ENCODE measurements at regions not wholly inside any gene's neighbourhood (a gene's known extent, or its start where the extent isn't known, plus 50 kb on each side); places are given as distances from the start of the nearest gene placed in this dataset.

GRCh38 chr4:125393825-125394224 lies 79.1 kb downstream of the FAT4 start:
- Histone ChIP-seq H3K36me3 (ENCODE audit: control insufficient read depth in 2 of 2, extremely low read depth in 1 of 2, insufficient read depth in 2 of 2, low read length in 2 of 2) (no peaks in the 10 kb centered on the region), H3K9ac (replicated peaks; ENCODE audit: extremely low read depth, insufficient read depth, low read length) (no peak overlapping the region), H3K4me2 (ENCODE audit: insufficient read depth, low read length) (no peak overlapping the region), H2AFZ (ENCODE audit: low read depth, low read length) (no peak overlapping the region), H3K79me2 (ENCODE audit: control insufficient read depth, insufficient read depth, low read length) (peaks cover 3% of the 10 kb centered on the region), H3K9me1 (replicated peaks; ENCODE audit: control insufficient read depth, extremely low read depth, insufficient read depth, low read length) (no peaks in the 10 kb centered on the region), H3K27ac (ENCODE audit: insufficient read depth, low read depth, low read length) (no peak overlapping the region), H3K4me1 (ENCODE audit: control insufficient read depth, extremely low read depth, insufficient read depth, low read length) (peaks cover 48% of the 10 kb centered on the region), H3K4me3 (replicated peaks in 1 of 3; ENCODE audit: insufficient read depth in 1 of 3, low read depth in 1 of 3, low read length in 3 of 3) (no peak overlapping the region), H4K20me1 (replicated peaks; ENCODE audit: control insufficient read depth, extremely low read depth, insufficient read depth, low read length) (no peaks in the 10 kb centered on the region), H3K9me3 (replicated peaks; ENCODE audit: control insufficient read depth, insufficient read depth, low read length) (no peaks in the 10 kb centered on the region), H3K27me3 (ENCODE audit: control insufficient read depth in 2 of 2, insufficient read depth in 2 of 2, low read length in 2 of 2) (no peaks in the 10 kb centered on the region)
- ChIA-PET CTCF (interaction anchor here (0.6 to 1.4 kb wide), 3 partner anchors 10 to 358 kb away, joined by 3 to 5 read pairs (median 4); no protein-coding TSS in a partner anchor), POLR2A (no interaction called here)
- dilution Hi-C loops (cut with MboI; ENCODE audit: extremely low pct_ligation_motif_present, low sequenced_read_pairs), result no loop called here
- DNase-seq (ENCODE audit: low read depth, low spot score) (no peak), FAIRE-seq (no peak)
- intact Hi-C loops (cut with micrococcal nuclease), result loop anchor here (10.0 kb wide), 1 partner anchor 959 kb away; no protein-coding TSS in a partner anchor
- TF ChIP-seq POLR2AphosphoS5 (IDR thresholded peaks at IDR 0.05; ENCODE audit: insufficient read depth, low read depth, low read length) (no peak), FOS (IDR thresholded peaks at IDR 0.05; ENCODE audit: borderline replicate concordance, insufficient read depth, low read length) (no peak), JUN (IDR thresholded peaks at IDR 0.05; ENCODE audit: borderline replicate concordance, insufficient read depth, insufficient read length, low read depth) (no peak), GATA2 (IDR thresholded peaks at IDR 0.05; ENCODE audit: insufficient read depth, insufficient read length, low read depth, low read length) (no peak), MYC (IDR thresholded peaks at IDR 0.05; ENCODE audit: low read depth, low read length) (no peak), POLR2A (IDR thresholded peaks at IDR 0.05; ENCODE audit: low read depth, low read length) (no peak), MAX (IDR thresholded peaks at IDR 0.05; ENCODE audit: insufficient read depth, insufficient read length) (no peak)
- no TSS peak for BruUV-seq (replicated peaks)

- Histone ChIP-seq H3K4me2 (ENCODE audit: insufficient read depth, low read length) (peak overlapping the region; percentile 38), H3K4me3 (replicated peaks in 1 of 3; ENCODE audit: insufficient read depth in 1 of 3, low read depth in 1 of 3, low read length in 3 of 3) (no peak overlapping the region), H2AFZ (ENCODE audit: low read depth, low read length) (no peak overlapping the region), H3K9ac (replicated peaks; ENCODE audit: extremely low read depth, insufficient read depth, low read length) (peak overlapping the region; percentile 0), H3K79me2 (ENCODE audit: control insufficient read depth, insufficient read depth, low read length) (no peaks in the 10 kb centered on the region), H4K20me1 (replicated peaks; ENCODE audit: control insufficient read depth, extremely low read depth, insufficient read depth, low read length) (no peaks in the 10 kb centered on the region), H3K27ac (ENCODE audit: insufficient read depth, low read depth, low read length) (peak overlapping the region; percentile 23), H3K36me3 (ENCODE audit: control insufficient read depth in 2 of 2, extremely low read depth in 1 of 2, insufficient read depth in 2 of 2, low read length in 2 of 2) (no peaks in the 10 kb centered on the region), H3K4me1 (ENCODE audit: control insufficient read depth, extremely low read depth, insufficient read depth, low read length) (peaks cover 29% of the 10 kb centered on the region), H3K9me1 (replicated peaks; ENCODE audit: control insufficient read depth, extremely low read depth, insufficient read depth, low read length) (no peaks in the 10 kb centered on the region), H3K27me3 (ENCODE audit: control insufficient read depth in 2 of 2, insufficient read depth in 2 of 2, low read length in 2 of 2) (no peaks in the 10 kb centered on the region), H3K9me3 (replicated peaks; ENCODE audit: control insufficient read depth, insufficient read depth, low read length) (no peaks in the 10 kb centered on the region)
- dilution Hi-C loops (cut with MboI; ENCODE audit: extremely low pct_ligation_motif_present, low sequenced_read_pairs) (no loop called here), intact Hi-C loops (cut with micrococcal nuclease) (loop anchor here (10.0 kb wide), 1 partner anchor 962 kb away; no protein-coding TSS in a partner anchor)
- ChIA-PET CTCF (interaction anchor here (1.1 to 1.6 kb wide), 3 partner anchors 13 to 83 kb away, joined by 3 to 7 read pairs (median 3); no protein-coding TSS in a partner anchor), POLR2A (interaction anchor here (0.5 kb wide), 1 partner anchor 284 kb away, joined by 4 read pairs; no protein-coding TSS in a partner anchor)
- peak; percentile 61 for DNase-seq (ENCODE audit: low read depth, low spot score)
- TF ChIP-seq CTCF (IDR thresholded peaks at IDR 0.05; ENCODE audit: extremely low read depth in 1 of 2, insufficient read depth in 1 of 2, low read depth in 1 of 2, low read length in 2 of 2) (no peak), GATA2 (IDR thresholded peaks at IDR 0.05; ENCODE audit: insufficient read depth, insufficient read length, low read depth, low read length) (no peak), FOS (IDR thresholded peaks at IDR 0.05; ENCODE audit: borderline replicate concordance, insufficient read depth, low read length) (no peak), POLR2AphosphoS5 (IDR thresholded peaks at IDR 0.05; ENCODE audit: insufficient read depth, low read depth, low read length) (peak; percentile 24), EZH2 (IDR thresholded peaks at IDR 0.05; ENCODE audit: borderline replicate concordance, low read depth, low read length, severe bottlenecking) (no peak), POLR2A (IDR thresholded peaks at IDR 0.05; ENCODE audit: low read depth, low read length) (peak; percentile 19), MYC (IDR thresholded peaks at IDR 0.05; ENCODE audit: low read depth, low read length) (no peak), JUN (IDR thresholded peaks at IDR 0.05; ENCODE audit: borderline replicate concordance, insufficient read depth, insufficient read length, low read depth) (no peak)
- FAIRE-seq, result peak; percentile 71
- no TSS peak for BruUV-seq (replicated peaks)
These were observed 82.5 kb downstream of the FAT4 start for GRCh38 chr4:125397226-125397625.
